ENCODE measurements at regions not wholly inside any gene's neighbourhood (a gene's known extent, or its start where the extent isn't known, plus 50 kb on each side); places are given as distances from the start of the nearest gene placed in this dataset.
A peak's percentile ranks its signal among the peaks of the same experiment; 100 is the strongest.
"Not testable (repeated sequence)": the region's sequence is repeated elsewhere in the genome, so short reads cannot be mapped to it uniquely, and the experiment has no call there.

GRCh38 chr2:66240286-66240685 is 194.6 kb upstream of the MEIS1 start:
- no peak for DNase-seq

- peak; percentile 71 for DNase-seq
These were observed 195.3 kb upstream of the MEIS1 start for GRCh38 chr2:66239655-66240054.

GRCh38 chr2:66237803-66238379 is 197.0 kb upstream of the MEIS1 start:
- DNase-seq, result no peak

- DNase-seq, result no peak
These were observed 197.8 kb upstream of the MEIS1 start for GRCh38 chr2:66236816-66237802.

GRCh38 chr2:66236067-66236685 is 198.7 kb upstream of the MEIS1 start:
- no peak for DNase-seq

GRCh38 chr2:66235428-66235827 is 199.5 kb upstream of the MEIS1 start:
- DNase-seq, result no peak

- DNase-seq, result no peak
These were observed 200.9 kb upstream of the MEIS1 start for GRCh38 chr2:66233981-66234380.

- no peak for DNase-seq
These were observed 206.8 kb upstream of the MEIS1 start for GRCh38 chr2:66228128-66228547.

- no peak for DNase-seq
These were observed 217.8 kb upstream of the MEIS1 start for GRCh38 chr2:66217039-66217585.

- no peak for DNase-seq
These were observed 222.2 kb upstream of the MEIS1 start for GRCh38 chr2:66212749-66213148.

- no peak for DNase-seq
These were observed 232.3 kb upstream of the MEIS1 start for GRCh38 chr2:66202586-66202985.

- no peak for DNase-seq
These were observed 233.7 kb upstream of the MEIS1 start for GRCh38 chr2:66201242-66201641.

- no peak for DNase-seq
These were observed 236.1 kb upstream of the MEIS1 start for GRCh38 chr2:66198873-66199272.

- DNase-seq, result no peak
These were observed 242.0 kb upstream of the MEIS1 start for GRCh38 chr2:66192888-66193287.

- DNase-seq, result no peak
These were observed 243.6 kb upstream of the MEIS1 start for GRCh38 chr2:66191311-66191710.

- DNase-seq, result no peak
These were observed 245.4 kb upstream of the MEIS1 start for GRCh38 chr2:66189553-66189952.

GRCh38 chr2:66186537-66186936 is 248.4 kb upstream of the MEIS1 start:
- DNase-seq, result no peak

- DNase-seq, result no peak
These were observed 249.3 kb upstream of the MEIS1 start for GRCh38 chr2:66185497-66186054.

- DNase-seq, result not testable (repeated sequence)
These were observed 257.7 kb upstream of the MEIS1 start for GRCh38 chr2:66177128-66177796.

- DNase-seq, result no peak
These were observed 260.4 kb upstream of the MEIS1 start for GRCh38 chr2:66174491-66174890.

- DNase-seq, result no peak
These were observed 261.3 kb upstream of the MEIS1 start for GRCh38 chr2:66173645-66174044.

GRCh38 chr2:66171530-66171929 is 263.4 kb upstream of the MEIS1 start:
- DNase-seq, result no peak

All from NCI-H2227 treated with DMSO at 0.1 percent for 48 hours (cell line).